SIG-M5 treated with dmso at 0.1 percent for 504 hours (cell line): ENCODE measurements at regions not wholly inside any gene's neighbourhood (a gene's known extent, or its start where the extent isn't known, plus 50 kb on each side); places are given as distances from the start of the nearest gene placed in this dataset.
"Not testable (repeated sequence)": the region's sequence is repeated elsewhere in the genome, so short reads cannot be mapped to it uniquely, and the experiment has no call there.

Experiments used
- DNase-seq: peaks from one replicate; lab custom pipeline; 2025; ENCODE audit not compliant: unreplicated experiment; lab: John Stamatoyannopoulos, UW

DNA sequence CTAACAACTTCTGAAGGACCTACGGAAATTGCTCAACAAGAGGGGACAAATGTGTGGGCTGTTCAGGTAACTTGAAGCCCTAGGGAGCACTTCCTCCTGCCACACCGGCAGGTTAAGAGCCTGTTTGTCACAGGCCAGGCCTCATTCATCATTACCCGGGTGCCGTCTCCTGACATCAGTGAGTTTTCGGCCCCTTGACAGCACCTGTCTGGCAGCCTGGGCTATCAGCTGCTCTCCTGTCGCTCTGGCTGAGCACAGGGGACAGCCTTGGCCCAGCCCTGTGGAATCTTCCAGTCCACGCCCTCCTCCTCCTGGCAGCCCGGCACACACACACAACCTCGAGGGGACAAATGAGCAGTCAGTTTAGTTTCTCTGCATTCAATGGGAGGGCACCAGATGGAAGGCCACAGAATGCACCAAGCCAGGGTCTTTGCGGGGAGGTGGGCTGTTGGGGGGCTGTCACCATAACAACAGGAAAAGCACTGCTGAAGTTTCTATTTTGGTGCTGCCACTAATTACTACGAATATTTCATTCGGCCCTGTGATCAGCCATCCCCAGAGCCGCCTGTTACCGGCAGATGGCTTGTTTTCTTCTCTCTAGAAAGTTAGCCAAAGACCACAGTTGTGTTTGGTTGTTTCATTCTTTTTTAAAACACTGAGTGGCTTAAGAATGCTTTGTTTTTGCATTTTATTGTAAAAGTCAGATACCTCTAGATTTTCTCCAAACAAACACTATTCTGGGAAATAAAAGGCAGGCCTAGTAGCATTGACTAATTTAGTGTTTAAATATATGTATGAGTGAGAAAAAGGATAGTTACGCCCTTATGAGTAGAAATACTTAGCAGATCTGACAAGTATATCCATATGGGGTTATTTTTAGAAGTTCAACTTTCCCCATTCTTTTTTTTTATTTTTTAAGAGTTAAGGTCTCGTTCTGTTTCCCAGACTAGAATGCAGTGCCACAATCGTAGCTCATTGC lies 189.9 kb upstream of the NDUFV2 start:
- DNase-seq: no peak

GRCh38 chr18:8913606-8914403 lies 188.7 kb upstream of the NDUFV2 start:
- DNase-seq: not testable (repeated sequence)

GRCh38 chr18:8914404-8915264 lies 187.9 kb upstream of the NDUFV2 start:
- not testable (repeated sequence) for DNase-seq

DNA sequence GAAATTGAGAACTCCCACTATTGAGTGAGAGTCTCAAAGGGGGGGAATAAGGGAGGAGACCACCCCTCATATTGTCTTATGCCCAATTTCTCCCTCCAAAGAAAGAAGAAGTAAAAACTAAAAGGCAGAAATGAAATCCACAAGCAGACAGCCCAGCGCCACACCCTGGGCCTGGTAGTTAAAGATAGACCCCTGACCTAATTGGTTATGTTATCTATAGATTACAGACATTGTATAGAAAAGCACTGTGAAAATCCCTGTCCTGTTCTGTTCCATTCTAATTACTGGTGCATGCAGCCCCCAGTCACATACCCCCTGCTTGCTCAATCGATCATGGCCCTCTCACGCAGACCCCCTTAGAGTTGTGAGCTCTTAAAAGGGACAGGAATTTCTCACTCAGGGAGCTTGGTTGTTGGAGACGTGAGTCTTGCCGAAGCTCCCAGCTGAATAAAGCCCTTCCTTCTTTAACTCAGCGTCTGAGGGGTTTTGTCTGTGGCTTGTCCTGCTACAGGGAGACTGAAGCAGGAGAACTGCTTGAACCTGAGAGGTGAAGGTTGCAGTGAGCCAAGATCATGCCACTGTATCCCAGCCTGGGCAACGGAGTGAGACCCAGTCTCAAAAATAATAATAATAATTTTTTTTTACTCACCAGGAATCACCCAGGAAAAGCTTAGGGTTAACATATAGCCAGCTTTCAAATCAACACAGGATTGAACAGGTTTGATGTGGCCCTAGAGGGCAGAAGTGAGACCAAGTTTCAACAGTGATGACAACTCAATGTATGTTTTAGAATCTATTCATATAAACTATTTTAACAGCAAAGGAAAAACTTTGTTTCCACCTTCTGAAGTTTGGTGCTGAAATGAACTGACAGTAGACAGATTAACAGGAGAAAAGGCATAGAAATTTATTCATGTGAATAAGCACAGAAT lies 181.4 kb upstream of the NDUFV2 start:
- DNase-seq: not testable (repeated sequence)

- no peak for DNase-seq
These were observed 176.0 kb upstream of the NDUFV2 start for GRCh38 chr18:8926464-8926863.

DNA sequence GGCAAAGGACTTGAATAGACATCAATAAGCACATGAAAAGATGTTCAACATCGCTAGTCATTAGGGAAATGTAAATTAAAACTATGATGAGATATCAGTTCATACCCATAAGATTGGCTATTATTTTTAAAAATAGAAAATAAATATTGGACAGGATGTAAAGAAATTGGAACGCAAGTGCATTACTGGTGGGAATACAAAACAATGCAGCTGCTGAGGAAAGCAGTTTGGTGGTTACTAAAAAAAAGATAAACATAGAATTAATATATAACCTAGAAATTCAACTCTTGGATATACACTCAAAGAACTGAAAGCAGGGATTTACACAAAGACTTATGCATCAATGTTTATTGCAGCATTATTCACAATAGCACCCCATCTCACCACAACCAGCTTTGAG lies 174.5 kb upstream of the NDUFV2 start:
- DNase-seq: no peak

DNA sequence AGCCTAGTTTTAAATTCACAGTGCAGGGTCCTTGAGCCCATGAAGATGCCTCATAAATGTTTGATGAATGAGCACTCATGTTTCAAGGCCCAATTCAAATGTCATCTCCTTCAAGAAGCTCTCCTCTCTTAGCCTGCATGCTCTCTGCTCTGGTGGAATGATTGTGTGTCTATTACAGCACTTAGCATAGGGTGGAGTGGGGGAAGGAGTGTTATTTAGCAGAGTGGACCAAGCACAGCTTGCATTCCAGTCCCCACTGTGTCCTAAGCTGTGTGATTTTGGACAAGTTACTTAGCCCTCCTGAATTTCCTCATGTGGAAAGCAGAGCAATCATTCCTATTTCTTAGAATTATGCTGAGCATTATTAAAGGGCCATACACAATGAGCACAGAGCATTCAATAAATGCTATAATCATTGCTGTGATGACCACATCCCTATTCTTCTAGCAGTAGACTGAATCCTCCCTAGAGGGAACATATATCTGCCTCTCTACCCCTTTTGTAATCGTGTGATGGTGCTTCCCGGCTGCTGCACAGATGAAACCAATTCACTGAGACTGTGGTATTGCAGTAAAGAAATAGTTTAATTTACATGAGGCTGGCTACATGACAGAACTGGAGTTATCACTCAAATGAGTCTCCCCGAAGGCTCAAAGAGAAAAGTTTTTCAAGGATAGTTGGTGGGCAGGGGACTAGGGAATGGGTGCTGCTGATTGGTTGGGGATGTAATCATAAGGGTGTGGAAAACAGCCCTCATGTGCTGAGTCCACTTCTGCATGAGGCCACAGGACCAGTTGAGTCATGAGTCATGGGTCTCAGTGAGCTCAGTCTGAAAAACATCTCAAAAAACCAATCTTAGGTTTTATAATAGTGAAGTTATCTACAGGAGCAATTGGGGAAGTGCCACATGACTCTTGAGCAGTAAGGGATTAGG lies 173.4 kb upstream of the NDUFV2 start:
- no peak for DNase-seq

- DNase-seq: no peak
These were observed 171.4 kb upstream of the NDUFV2 start for GRCh38 chr18:8930990-8931616.

DNA sequence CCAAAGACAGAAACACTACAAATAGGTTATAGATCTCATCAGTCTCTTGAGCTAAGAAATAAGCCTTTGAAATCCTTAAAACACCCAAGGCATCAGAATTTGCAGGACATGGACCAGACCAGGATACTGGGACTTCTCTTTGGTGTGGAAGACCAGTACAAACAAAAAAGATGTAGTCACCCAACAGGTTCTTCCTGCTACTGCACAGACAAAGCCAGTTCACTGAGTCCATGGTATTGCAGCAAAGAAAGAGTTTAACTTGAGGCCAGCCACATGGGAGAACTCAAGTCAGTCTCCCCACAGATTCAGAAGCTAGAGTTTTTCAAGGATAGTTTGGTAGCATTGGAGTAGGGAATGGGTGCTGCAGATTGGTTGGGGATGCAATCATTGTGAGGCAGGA lies 169.6 kb upstream of the NDUFV2 start:
- DNase-seq: no peak

DNA sequence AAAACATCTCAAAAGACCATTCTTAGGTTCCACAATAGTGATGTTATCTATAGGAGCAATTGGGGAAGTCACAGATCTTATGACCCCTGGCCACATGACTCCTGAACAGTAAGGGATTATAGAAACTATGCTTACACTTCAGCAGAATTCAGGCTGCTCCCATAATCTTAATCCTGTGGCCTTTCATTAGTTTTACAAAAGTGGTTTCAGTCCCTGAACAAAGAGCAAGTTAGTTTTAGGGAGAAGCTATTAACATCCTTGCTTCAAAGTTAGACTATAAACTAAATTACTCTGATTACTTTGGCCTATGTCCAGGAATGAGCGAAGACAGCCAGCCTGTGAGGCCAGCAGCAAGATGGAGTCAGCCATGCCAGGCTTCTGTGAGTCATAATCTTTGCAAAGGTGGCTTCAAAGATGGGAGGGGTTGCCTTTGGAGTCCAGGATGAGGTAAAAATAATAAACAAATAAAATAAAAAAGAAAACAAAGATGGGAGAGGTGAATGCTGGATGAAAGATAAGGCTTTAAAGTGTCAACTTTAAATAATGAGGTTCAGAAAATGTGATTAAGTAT lies 168.7 kb upstream of the NDUFV2 start:
- DNase-seq: no peak

- not testable (repeated sequence) for DNase-seq
These were observed 167.2 kb upstream of the NDUFV2 start for GRCh38 chr18:8935346-8935745.

DNA sequence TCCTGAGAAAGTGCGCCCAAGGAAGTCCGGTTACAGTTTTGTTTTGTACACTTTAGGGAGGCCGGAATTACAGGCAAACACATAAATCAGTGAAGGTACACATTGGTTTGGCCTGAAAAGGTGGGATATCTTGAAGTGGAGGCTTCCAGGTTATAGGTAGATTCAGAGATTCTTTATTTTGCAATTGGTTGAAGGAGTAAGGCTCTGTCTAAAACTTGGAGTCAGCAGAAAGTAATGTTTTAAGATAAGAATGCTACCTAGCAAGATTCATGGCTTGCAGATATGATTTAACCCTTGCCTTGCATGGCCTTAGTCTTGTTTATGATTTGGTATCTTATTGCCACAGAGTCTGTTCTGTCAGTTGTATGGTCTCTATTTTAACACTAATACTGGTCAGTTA lies 165.9 kb upstream of the NDUFV2 start:
- no peak for DNase-seq

- DNase-seq: no peak
These were observed 165.1 kb upstream of the NDUFV2 start for GRCh38 chr18:8937160-8938094.

DNA sequence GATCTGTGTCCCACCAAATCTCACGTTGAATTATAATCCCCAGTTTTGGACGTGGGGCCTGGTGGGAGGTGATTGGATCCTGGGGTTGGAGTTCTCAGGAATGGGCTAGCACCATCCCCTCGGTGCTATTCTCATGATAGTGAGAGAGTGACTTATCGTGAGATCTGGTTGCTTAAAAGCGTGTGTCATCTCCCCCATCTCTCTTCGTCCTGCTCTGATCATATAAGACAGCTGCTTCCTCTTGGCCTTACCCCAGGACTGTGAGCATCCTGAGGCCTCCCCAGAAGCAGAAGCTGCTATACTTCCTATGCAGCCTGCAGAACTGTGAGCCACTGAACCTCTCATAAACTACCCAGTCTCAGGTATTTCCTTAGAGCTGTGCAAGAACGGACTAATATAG lies 163.7 kb upstream of the NDUFV2 start:
- no peak for DNase-seq

GRCh38 chr18:8942021-8942908 lies 160.2 kb upstream of the NDUFV2 start:
- DNase-seq: no peak
